Fibroblast of pulmonary artery (primary cell): ENCODE measurements at regions not wholly inside any gene's neighbourhood (a gene's known extent, or its start where the extent isn't known, plus 50 kb on each side); places are given as distances from the start of the nearest gene placed in this dataset.

Experiments used
- DNase-seq: peaks from one replicate; pipeline ENCODE4 v3.0.0-alpha.2; 2010; ENCODE audit warnings: low read depth
- H3K4me3 ChIP-seq: replicated peaks from 2 replicates; pipeline ENCODE4 v1.5.1; 2011; ENCODE audit warnings: low read depth, mild to moderate bottlenecking, control low read depth, low read length, moderate library complexity
- TF ChIP-seq, protein P1 (sequence below): IDR thresholded peaks from 2 replicates; pipeline ENCODE4 v1.5.1; 2011; ENCODE audit warnings: mild to moderate bottlenecking, control low read depth, low read length, inconsistent platforms; ENCODE audit errors: missing control alignments

DNA sequence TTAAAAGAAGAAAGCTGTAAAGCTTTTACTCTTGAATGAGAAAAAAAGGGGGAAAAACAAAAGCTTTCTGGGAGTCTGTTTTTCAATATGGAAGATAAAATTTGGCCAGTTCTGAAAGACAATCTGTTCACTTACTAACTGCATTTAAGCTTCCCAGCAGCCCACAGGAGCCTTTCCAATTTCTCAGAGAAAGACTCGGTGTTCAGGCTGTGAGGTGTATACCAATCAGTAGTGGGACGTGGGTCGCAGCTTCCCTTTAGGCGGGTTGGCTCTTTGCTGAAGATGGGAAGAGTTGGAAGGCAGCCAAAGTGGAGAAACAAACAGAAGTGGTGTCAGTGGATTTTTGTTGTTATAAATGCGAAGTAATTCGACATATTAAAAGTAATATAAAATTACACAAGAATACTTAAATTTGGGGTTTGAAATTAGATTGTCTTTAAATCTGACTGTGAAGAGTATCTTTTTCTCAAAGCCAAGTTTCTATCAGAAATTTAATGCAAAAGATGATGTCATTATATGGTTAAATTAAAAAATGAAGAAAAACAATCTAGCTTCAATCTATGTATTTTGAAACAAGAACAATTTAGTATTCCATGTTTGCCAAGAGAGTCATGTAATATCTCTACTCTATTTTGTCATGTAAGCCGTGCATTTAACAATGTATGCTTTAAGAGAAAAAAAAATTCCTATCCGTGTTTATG is 590.2 kb upstream of the ATXN7L3B start:
- no peak overlapping the region for H3K4me3 ChIP-seq
- no peak for DNase-seq
- TF ChIP-seq, protein P1, sequence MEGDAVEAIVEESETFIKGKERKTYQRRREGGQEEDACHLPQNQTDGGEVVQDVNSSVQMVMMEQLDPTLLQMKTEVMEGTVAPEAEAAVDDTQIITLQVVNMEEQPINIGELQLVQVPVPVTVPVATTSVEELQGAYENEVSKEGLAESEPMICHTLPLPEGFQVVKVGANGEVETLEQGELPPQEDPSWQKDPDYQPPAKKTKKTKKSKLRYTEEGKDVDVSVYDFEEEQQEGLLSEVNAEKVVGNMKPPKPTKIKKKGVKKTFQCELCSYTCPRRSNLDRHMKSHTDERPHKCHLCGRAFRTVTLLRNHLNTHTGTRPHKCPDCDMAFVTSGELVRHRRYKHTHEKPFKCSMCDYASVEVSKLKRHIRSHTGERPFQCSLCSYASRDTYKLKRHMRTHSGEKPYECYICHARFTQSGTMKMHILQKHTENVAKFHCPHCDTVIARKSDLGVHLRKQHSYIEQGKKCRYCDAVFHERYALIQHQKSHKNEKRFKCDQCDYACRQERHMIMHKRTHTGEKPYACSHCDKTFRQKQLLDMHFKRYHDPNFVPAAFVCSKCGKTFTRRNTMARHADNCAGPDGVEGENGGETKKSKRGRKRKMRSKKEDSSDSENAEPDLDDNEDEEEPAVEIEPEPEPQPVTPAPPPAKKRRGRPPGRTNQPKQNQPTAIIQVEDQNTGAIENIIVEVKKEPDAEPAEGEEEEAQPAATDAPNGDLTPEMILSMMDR: no peak

DNA sequence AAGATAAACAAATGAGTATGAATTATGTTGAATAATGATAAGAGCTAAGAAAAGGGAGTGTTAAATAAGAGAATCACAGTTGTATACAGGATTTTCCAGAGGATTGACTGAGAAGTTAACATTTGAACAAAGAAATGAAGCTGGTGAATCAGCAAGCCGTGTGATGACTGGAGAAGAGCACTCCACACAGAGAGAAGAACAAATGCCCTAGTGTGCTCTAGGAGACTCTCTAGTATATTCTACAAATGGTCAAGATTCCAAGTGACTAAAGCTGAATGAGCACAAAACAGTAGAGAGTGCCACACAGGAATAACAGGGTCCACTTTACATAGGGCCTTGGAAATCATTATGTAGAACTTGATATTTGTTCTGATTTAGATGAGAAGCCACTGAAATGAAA is 587.1 kb upstream of the ATXN7L3B start:
- no peak overlapping the region for H3K4me3 ChIP-seq
- TF ChIP-seq, protein P1: no peak
- DNase-seq: no peak

DNA sequence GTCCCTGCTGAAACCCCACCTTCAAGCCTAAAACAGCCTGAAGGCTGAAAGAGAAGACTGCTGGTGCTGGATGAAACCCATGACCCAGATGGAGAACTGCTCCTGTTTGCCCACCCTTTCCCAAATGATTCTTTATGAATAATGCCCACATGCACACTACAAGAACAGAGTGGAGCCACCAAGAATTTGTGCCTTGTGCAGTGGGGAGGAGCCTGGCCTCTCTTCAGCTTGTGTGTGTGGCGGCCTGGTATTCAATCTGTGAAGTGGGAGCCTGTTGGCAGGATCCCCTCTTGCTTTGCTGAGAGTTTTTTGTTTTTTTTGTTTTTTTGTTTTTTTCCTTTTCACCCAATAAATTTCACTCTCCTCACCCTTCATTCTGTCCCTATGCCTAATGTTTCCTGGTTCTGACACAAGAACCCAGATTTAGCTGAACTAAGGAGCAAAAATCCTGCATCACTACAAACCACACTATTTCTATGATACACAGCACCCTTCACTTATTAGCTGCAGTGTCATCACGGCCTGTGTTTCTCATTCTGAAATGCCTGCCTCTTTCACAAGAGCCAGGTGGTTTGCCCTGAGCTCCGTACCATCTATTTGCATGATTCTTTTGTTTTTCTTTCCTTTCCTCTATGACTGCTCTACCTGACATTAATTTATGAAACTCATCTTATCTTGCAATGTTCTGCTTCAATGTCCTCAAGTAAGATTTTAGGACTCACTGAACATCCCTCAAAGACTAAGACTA is 585.5 kb upstream of the ATXN7L3B start:
- TF ChIP-seq, protein P1: no peak
- no peak overlapping the region for H3K4me3 ChIP-seq
- no peak for DNase-seq

- DNase-seq: no peak
- TF ChIP-seq, protein P1: no peak
- H3K4me3 ChIP-seq: no peak overlapping the region
Observed at GRCh38 chr12:73964641-73965040, 573.0 kb upstream of the ATXN7L3B start.

GRCh38 chr12:73973486-73973885 is 564.1 kb upstream of the ATXN7L3B start:
- H3K4me3 ChIP-seq: no peak overlapping the region
- DNase-seq: no peak
- TF ChIP-seq, protein P1: no peak

DNA sequence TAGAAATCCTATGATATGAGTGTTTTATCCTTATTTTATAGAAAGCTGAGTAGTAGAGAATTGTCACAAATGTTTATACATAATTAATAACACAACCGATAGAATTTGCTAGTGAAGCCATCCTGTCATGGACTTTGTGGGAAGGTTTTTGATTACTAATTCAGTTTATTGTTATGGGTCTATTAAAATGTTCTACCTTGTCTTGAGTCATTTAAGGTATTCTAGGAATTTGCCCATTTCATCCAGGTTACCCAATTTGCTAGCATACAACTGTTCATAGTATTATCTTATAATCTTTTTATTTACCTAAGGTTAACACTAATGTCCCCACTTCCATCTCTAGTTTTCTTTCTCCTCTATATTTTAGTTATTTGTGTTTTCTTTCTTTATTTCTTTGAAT is 553.1 kb upstream of the ATXN7L3B start:
- H3K4me3 ChIP-seq: no peak overlapping the region
- no peak for DNase-seq
- TF ChIP-seq, protein P1: no peak
